HepG2 (cell line): ENCODE measurements at regions not wholly inside any gene's neighbourhood (a gene's known extent, or its start where the extent isn't known, plus 50 kb on each side); places are given as distances from the start of the nearest gene placed in this dataset.

Experiments used
- CEBPB ChIP-seq: IDR thresholded peaks from 2 replicates; pipeline ENCODE4 v1.6.1; 2011; ENCODE audit warnings: low read depth, low read length, improper control_type of control experiment, borderline replicate concordance
- ELF3 ChIP-seq: IDR thresholded peaks from 2 replicates; pipeline ENCODE4 v1.6.1; 2016; ENCODE audit warnings: missing genetic modification reagents, missing compliant biosample characterization
- ETV5 ChIP-seq: IDR thresholded peaks from 2 replicates; pipeline ENCODE4 v1.6.1; 2018; ENCODE audit warnings: missing biosample characterization, missing genetic modification reagents, inconsistent platforms, borderline replicate concordance
- HDAC1 ChIP-seq: sonication (generic); formaldehyde crosslinking; IDR thresholded peaks from 2 replicates; pipeline ENCODE4 v1.5.1; 2020; ENCODE audit warnings: mild to moderate bottlenecking, missing genetic modification reagents
- HDAC2 ChIP-seq: sonication (generic); formaldehyde crosslinking; IDR thresholded peaks from 2 replicates; pipeline ENCODE4 v1.4.0; 2020; ENCODE audit warnings: missing genetic modification reagents
- HIVEP1 ChIP-seq: sonication (generic); formaldehyde crosslinking; IDR thresholded peaks from 2 replicates; pipeline ENCODE4 v1.4.0; 2020; ENCODE audit warnings: mild to moderate bottlenecking, missing genetic modification reagents
- HOXA3 ChIP-seq: sonication (generic); formaldehyde crosslinking; IDR thresholded peaks from 2 replicates; pipeline ENCODE4 v1.5.0; 2020; ENCODE audit warnings: missing genetic modification reagents
- KDM1A ChIP-seq: IDR thresholded peaks from 2 replicates; pipeline ENCODE4 v1.6.1; 2016; ENCODE audit warnings: missing compliant biosample characterization
- LCORL ChIP-seq, 2 experiments: fragments of 450-650 bp in 1 of 2; sonication (generic) in 1 of 2; formaldehyde crosslinking in 1 of 2; IDR thresholded peaks; 2 replicates each; pipeline versions ENCODE4 v1.5.0 to v1.6.1; 2017 to 2020; ENCODE audit warnings: antibody characterized with exemption in 1 of 2, missing genetic modification reagents in 1 of 2
- MATR3 ChIP-seq: sonication (generic); formaldehyde crosslinking; IDR thresholded peaks from 2 replicates; pipeline ENCODE4 v1.4.0; 2020; ENCODE audit warnings: missing genetic modification reagents
- POLR2A ChIP-seq, 2 experiments: IDR thresholded peaks; 2 replicates each; pipeline ENCODE4 v1.6.1; 2011; ENCODE audit warnings: low read depth in 2 of 2, low read length in 2 of 2, mild to moderate bottlenecking in 1 of 2, moderate library complexity in 1 of 2; ENCODE audit not compliant: insufficient read depth in 1 of 2
- PPARG ChIP-seq: conservative IDR thresholded peaks from 2 replicates; pipeline ENCODE4 v1.6.1; 2016; ENCODE audit warnings: missing biosample characterization, missing genetic modification reagents
- PTBP1 ChIP-seq: fragments of 200-400 bp; formaldehyde crosslinking; IDR thresholded peaks from 2 replicates; pipeline ENCODE4 v1.6.1; 2018; ENCODE audit warnings: low read length, low read depth; ENCODE audit not compliant: poor library complexity, severe bottlenecking
- SALL1 ChIP-seq: sonication (generic); formaldehyde crosslinking; IDR thresholded peaks from 2 replicates; pipeline ENCODE4 v1.8.0; 2022; ENCODE audit warnings: mild to moderate bottlenecking, missing genetic modification reagents
- SMAD3 ChIP-seq: sonication (generic); formaldehyde crosslinking; IDR thresholded peaks from 2 replicates; pipeline ENCODE4 v1.4.0; 2020; ENCODE audit warnings: missing genetic modification reagents
- SMAD9 ChIP-seq: sonication (generic); formaldehyde crosslinking; IDR thresholded peaks from 2 replicates; pipeline ENCODE4 v1.5.1; 2020; ENCODE audit warnings: mild to moderate bottlenecking, missing genetic modification reagents
- SP5 ChIP-seq: IDR thresholded peaks from 2 replicates; pipeline ENCODE4 v1.6.1; 2016; ENCODE audit warnings: low read depth, borderline replicate concordance
- SRF ChIP-seq: IDR thresholded peaks from 2 replicates; pipeline ENCODE4 v1.6.1; 2011; ENCODE audit warnings: mild to moderate bottlenecking, low read depth, low read length, moderate library complexity
- TMF1 ChIP-seq: sonication (generic); formaldehyde crosslinking; IDR thresholded peaks from 2 replicates; pipeline ENCODE4 v1.8.1; 2022; ENCODE audit warnings: low read depth, missing genetic modification reagents
- ZBTB7B ChIP-seq: sonication (generic); formaldehyde crosslinking; IDR thresholded peaks from 2 replicates; pipeline ENCODE4 v1.4.0; 2020; ENCODE audit warnings: missing genetic modification reagents
- ZNF292 ChIP-seq: sonication (generic); formaldehyde crosslinking; IDR thresholded peaks from 2 replicates; pipeline ENCODE4 v1.8.1; 2022; ENCODE audit warnings: mild to moderate bottlenecking, low read depth, missing genetic modification reagents, borderline replicate concordance
- ZNF570 ChIP-seq: sonication (generic); formaldehyde crosslinking; IDR thresholded peaks from 2 replicates; pipeline ENCODE4 v1.4.0; 2020; ENCODE audit warnings: mild to moderate bottlenecking, missing genetic modification reagents, borderline replicate concordance
- ZNF792 ChIP-seq: IDR thresholded peaks from 2 replicates; pipeline ENCODE4 v1.6.1; 2016
- TF ChIP-seq, protein P1 (sequence below): sonication (generic); formaldehyde crosslinking; IDR thresholded peaks from 2 replicates; pipeline ENCODE4 v1.4.0; 2020; ENCODE audit warnings: missing genetic modification reagents, borderline replicate concordance
- TF ChIP-seq, protein P2 (sequence below): sonication (generic); formaldehyde crosslinking; IDR thresholded peaks from 2 replicates; pipeline ENCODE4 v1.4.0; 2020; ENCODE audit warnings: missing genetic modification reagents
- TF ChIP-seq, protein P3 (sequence below): sonication (generic); formaldehyde crosslinking; IDR thresholded peaks from 2 replicates; pipeline ENCODE4 v1.8.0; 2022; ENCODE audit warnings: mild to moderate bottlenecking, missing genetic modification reagents, borderline replicate concordance

DNA sequence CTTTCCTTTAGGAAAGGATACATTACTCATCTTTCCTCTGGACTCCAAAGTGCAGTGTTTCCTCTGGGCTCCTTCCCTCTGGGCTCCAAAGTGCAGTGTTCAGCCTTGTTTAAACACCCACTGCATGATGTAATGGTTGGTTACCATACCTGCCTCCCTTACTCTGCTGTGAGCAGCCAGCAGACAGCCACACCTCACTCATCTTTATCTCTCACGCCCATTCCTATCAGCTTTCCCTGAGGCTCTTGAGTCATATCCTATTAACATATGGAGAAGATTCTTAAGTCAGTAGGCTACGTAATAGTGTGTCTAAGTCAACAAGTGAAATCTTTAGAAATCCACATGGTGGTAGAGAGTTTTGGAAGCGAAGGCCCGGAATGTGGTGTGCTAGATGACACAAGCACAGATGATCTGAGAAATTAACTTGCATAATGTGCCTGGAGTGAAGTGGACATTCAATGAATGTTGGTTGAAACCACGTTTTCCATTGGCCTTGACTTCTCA is 97.2 kb upstream of the CTNNB1 start (continued):
- TF ChIP-seq TMF1 (CRISPR knock-in tag), result no peak
- peak; percentile 37; the same call in 1 of the 2 replicates for TF ChIP-seq HOXA3 (CRISPR knock-in tag)
- no peak for TF ChIP-seq ZNF570
- no peak for TF ChIP-seq SMAD9
- peak; percentile 70 for TF ChIP-seq SALL1 (CRISPR knock-in tag)
- TF ChIP-seq CEBPB, result peak; percentile 61; the same call in 1 of the 2 replicates
- TF ChIP-seq ETV5 (CRISPR knock-in tag), result peak; percentile 26; the same call in 1 of the 2 replicates
- TF ChIP-seq, protein P1, sequence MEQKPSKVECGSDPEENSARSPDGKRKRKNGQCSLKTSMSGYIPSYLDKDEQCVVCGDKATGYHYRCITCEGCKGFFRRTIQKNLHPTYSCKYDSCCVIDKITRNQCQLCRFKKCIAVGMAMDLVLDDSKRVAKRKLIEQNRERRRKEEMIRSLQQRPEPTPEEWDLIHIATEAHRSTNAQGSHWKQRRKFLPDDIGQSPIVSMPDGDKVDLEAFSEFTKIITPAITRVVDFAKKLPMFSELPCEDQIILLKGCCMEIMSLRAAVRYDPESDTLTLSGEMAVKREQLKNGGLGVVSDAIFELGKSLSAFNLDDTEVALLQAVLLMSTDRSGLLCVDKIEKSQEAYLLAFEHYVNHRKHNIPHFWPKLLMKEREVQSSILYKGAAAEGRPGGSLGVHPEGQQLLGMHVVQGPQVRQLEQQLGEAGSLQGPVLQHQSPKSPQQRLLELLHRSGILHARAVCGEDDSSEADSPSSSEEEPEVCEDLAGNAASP (CRISPR knock-in tag), result peak; percentile 27; the same call in 1 of the 2 replicates
- TF ChIP-seq POLR2A (IDR thresholded peaks at IDR 0.05; ENCODE audit: insufficient read depth in 1 of 2, low read depth in 2 of 2, low read length in 2 of 2), result no peak
- TF ChIP-seq LCORL (IDR thresholded peaks at IDR 0.05), result no peak
- TF ChIP-seq LCORL (CRISPR knock-in tag; IDR thresholded peaks at IDR 0.05), result peak; percentile 52; the same call in 1 of the 2 replicates
- no peak for TF ChIP-seq SRF
- no peak for TF ChIP-seq HIVEP1 (CRISPR knock-in tag)
- TF ChIP-seq ZNF792, result peak; percentile 66; the same call in 1 of the 2 replicates
- TF ChIP-seq, protein P2, sequence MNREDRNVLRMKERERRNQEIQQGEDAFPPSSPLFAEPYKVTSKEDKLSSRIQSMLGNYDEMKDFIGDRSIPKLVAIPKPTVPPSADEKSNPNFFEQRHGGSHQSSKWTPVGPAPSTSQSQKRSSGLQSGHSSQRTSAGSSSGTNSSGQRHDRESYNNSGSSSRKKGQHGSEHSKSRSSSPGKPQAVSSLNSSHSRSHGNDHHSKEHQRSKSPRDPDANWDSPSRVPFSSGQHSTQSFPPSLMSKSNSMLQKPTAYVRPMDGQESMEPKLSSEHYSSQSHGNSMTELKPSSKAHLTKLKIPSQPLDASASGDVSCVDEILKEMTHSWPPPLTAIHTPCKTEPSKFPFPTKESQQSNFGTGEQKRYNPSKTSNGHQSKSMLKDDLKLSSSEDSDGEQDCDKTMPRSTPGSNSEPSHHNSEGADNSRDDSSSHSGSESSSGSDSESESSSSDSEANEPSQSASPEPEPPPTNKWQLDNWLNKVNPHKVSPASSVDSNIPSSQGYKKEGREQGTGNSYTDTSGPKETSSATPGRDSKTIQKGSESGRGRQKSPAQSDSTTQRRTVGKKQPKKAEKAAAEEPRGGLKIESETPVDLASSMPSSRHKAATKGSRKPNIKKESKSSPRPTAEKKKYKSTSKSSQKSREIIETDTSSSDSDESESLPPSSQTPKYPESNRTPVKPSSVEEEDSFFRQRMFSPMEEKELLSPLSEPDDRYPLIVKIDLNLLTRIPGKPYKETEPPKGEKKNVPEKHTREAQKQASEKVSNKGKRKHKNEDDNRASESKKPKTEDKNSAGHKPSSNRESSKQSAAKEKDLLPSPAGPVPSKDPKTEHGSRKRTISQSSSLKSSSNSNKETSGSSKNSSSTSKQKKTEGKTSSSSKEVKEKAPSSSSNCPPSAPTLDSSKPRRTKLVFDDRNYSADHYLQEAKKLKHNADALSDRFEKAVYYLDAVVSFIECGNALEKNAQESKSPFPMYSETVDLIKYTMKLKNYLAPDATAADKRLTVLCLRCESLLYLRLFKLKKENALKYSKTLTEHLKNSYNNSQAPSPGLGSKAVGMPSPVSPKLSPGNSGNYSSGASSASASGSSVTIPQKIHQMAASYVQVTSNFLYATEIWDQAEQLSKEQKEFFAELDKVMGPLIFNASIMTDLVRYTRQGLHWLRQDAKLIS (CRISPR knock-in tag), result no peak
- no peak for TF ChIP-seq ZBTB7B (CRISPR knock-in tag)
- peak; percentile 20; the same call in 1 of the 2 replicates for TF ChIP-seq ZNF292 (CRISPR knock-in tag)
- TF ChIP-seq HDAC1 (CRISPR knock-in tag), result peak; percentile 47; the same call in 1 of the 2 replicates
- no peak for TF ChIP-seq MATR3 (CRISPR knock-in tag)
- TF ChIP-seq SP5 (CRISPR knock-in tag), result 0 out of 2 replicates have a peak, but pooled peaks have one; percentile 16
- TF ChIP-seq KDM1A (CRISPR knock-in tag), result peak; percentile 55; the same call in 1 of the 2 replicates
- TF ChIP-seq SMAD3, result no peak
- no peak for TF ChIP-seq PTBP1
- peak; percentile 44; the same call in 1 of the 2 replicates for TF ChIP-seq HDAC2 (CRISPR knock-in tag)
- TF ChIP-seq, protein P3, sequence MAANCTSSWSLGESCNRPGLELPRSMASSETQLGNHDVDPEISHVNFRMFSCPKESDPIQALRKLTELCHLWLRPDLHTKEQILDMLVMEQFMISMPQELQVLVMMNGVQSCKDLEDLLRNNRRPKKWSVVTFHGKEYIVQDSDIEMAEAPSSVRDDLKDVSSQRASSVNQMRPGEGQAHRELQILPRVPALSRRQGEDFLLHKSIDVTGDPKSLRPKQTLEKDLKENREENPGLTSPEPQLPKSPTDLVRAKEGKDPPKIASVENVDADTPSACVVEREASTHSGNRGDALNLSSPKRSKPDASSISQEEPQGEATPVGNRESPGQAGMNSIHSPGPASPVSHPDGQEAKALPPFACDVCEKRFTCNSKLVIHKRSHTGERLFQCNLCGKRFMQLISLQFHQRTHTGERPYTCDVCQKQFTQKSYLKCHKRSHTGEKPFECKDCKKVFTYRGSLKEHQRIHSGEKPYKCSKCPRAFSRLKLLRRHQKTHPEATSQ (CRISPR knock-in tag), result no peak
- TF ChIP-seq PPARG (CRISPR knock-in tag), result 0 out of 2 replicates have a peak, but pooled peaks have one; percentile 14
- peak; percentile 45; the same call in 1 of the 2 replicates for TF ChIP-seq ELF3
